HG03520 (cell line): ENCODE measurements at regions not wholly inside any gene's neighbourhood (a gene's known extent, or its start where the extent isn't known, plus 50 kb on each side); places are given as distances from the start of the nearest gene placed in this dataset.
"Not testable (repeated sequence)": the region's sequence is repeated elsewhere in the genome, so short reads cannot be mapped to it uniquely, and the experiment has no call there.

ENCODE experiments used
- ATAC-seq: cut with Tn5 transposase; IDR thresholded peaks from one replicate; pipeline ENCODE4 v1.9.1; 2021; ENCODE audit warnings: mild to moderate bottlenecking, moderate library complexity; ENCODE audit not compliant: unreplicated experiment

DNA sequence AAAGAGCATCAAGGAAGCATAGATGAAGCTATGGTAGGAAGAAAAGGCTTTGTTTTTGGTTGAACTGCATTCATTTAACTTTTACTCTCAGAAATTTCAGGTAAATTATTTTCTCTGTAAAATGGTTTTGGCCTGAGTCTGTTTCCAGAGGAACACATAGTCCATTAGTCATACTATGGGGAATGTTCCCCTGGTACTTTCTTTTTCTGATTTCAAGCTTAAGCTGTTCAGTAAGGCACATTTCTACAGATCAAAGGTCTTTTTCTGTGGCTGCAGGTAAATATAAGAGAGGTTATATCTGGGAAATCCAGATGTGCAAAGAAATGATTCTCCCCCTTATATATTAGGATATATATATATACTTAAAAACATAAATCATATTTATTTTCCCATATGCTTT is 1744.4 kb upstream of the ADGRL3 start:
- no peak for ATAC-seq

DNA sequence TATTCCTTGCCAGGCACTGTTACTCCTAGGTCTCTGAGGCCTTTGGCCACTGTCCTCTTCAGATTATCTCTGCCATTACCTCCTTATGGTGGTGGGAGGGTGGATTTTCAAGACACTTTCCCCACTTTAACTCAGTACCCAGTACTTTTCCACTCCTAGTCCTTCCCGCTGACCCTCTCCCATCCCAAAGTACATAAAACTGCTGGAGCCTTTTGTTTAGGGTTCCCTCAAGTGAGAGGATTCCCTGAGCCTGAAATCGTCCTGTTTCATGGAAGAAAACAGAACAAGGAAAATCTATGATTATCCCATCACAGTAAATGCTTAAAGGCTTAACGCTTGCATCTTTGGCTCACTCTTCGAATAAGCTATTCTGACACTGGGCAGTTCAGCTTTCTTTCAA is 1742.5 kb upstream of the ADGRL3 start:
- ATAC-seq, result no peak

DNA sequence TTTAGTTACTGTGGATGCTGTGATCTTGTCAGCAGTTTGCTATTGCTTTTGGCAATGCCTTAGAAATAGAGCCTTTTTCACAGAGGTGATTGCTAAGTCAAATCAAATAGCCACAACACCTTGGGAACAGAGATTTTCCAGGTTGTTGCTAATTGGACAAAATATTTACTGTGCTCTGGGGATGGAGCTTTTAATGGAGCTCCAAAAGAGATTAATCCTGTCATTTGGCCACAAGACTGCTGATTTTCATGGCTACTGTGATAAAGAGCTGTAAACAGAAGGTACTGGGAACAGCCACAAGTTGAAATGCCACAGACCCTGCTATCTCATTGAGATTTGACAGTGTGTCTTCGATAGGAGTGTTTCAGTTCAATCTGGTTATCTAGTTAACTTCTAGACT is 1715.2 kb upstream of the ADGRL3 start:
- no peak for ATAC-seq

DNA sequence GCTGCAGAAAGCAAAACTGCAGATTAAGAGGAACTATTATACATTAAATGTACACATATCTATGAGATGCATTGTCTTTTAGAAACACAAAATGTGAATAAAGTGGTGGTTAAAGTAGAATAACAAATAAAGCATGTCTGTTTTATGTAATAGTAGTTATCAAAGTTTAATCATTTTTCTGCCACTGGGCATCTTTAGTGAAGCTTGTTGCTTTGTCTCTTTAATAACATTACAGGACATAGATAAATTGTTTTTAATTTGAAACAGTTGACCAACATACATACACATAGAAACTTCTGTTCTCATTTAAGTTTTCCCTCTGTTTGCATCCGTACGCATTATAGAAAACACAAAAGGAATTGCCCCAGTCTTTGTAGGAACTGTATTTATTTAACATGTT is 1700.0 kb upstream of the ADGRL3 start:
- ATAC-seq, result no peak

DNA sequence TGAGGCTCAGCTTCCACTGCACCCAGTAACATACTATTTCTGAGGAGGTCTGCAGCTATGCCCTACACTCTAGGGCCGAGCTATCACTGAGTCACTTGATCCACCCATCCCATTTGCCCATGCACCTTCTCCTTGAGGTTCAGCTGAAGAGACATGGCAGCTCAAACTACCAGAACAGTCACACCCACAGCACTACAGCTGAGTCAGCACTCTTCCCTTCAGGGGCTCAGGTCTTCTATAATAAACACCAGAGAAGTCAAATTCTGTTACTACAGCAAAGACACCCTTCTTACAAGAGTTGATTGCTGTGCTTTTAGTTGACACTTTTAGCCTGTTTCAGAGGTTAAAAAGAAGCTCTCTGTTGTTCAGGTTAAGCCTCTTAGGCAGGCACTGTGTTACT is 1696.4 kb upstream of the ADGRL3 start:
- no peak for ATAC-seq

DNA sequence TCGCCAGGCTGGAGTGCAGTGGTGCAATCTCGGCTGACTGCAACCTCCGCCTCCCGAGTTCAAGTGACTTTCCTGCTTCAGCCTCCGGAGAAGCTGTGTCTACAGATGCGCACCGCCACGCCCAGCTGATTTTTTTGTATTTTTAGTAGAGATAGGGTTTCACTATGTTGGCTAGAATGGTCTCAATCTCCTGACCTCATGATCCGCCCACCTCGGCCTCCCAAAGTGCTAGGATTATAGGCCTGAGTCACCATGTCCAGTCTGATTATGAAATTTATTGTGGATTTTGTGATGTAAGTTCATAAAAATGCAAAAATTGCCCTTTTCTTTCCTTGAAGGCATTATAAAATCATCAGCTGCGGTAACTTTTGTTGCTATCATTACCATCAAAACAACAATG is 1688.3 kb upstream of the ADGRL3 start:
- ATAC-seq, result not testable (repeated sequence)

DNA sequence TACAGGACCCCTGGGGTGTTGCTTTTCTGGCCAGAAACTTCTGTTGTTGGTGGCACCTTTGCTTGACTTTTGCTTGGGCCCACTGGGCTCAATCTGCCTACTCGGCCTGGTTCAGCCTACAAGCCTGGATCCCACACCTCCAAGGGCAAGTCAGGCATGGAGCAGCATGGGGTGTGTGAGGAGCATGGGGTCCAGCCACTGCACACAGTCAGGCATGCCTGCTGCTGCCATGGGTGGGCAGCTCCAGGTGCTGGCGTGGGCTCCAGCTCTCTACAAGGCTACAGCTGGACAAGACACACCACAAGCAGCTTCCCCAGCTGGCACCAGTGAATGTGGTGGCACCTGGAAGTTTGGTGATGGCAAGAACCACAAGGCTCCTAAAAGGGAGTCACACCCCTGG is 1683.1 kb upstream of the ADGRL3 start:
- no peak for ATAC-seq

DNA sequence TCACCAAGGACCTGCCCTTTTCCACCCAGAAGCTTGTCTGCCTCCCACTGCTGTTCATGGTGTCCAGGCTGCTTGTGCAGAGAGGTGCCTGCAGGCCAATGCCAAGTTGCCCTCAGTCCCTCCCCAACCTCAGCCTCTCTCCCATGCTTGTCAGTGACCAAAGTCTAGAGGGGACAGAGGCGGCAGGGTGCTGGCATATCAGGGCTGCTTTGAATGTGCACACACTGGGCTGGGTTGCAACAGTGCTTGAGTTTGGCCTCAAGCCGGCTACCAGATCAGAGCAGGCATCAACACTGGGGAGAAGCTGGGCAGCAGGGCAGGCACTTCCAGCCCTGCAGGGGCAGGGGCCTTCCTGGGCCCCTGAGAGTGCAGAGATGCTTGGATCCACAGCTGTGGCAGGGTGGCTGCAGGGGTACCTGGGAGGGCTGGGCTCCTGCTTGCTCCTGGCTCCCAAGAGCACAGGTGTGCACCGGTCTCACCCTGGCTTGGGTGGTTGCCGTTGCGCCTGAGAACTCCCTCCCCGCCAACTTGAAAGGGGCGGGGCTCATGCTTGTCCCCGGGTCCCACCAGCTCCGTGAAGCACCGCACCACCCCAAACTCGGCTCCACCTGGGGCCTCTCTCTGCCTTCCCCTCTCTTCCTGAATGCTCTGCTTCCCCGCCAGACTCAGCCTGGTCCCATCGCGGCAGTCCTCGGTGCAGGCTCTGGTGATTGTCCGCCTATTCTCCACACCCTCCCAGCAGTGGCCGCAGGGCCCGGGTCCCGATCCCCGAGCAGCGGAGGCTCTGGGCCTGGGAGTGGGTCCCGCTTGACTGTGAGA is 1681.9 kb upstream of the ADGRL3 start:
- no peak for ATAC-seq

DNA sequence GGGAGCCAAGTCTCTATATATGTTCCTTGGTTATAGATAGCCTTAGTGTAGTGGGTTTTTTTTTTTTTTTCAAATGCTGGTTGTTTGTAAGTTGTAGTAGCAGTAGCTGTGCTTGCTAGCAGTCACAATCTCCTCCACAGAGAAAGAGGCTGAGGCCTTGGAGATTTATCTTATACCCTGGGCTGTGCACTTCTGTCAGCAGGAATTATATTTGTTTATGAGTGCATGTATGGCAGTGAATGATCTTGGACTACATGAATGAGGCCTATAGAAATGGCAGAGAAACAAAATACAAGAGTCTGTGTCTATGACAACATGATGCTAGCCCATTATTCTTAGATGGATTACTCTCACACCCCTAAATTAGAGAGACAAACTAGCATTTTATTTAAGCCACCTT is 1674.2 kb upstream of the ADGRL3 start:
- no peak for ATAC-seq

DNA sequence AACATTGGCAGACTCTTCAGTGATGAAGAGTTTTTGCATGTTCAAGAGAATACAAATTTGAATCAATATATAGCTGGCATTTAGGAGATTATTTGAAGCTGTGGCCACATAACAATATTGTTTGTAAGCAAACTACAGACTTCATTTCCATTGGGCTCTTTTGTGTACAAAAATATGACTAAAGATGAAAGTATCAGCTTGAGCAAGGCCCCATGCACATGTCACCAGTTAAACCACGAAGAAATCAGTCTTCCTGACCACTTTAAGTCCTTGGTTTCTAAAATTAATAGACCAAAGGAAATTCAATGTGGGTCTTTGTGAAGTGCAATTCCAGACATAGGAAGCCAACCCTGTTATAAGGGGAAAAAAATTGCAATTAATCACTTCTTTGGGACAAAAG is 1664.6 kb upstream of the ADGRL3 start:
- ATAC-seq, result no peak

DNA sequence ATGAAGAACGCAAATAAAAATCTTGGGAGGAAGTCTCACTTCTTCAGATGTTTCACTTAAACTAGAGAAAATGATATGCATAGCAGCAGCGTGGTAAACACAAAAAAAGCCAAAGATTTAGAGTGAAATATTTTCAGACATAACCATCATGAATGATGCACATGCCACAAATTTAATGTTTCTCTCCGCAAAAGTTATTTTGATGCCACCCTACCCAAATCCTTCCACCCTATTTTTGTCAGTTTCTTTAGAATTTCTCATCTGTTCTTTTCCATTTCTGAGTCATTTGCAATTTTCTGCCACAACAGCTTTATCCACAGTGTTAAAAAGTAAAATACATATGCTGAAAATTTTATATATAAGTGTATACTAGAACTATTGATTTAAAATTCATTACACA is 1663.7 kb upstream of the ADGRL3 start:
- no peak for ATAC-seq

DNA sequence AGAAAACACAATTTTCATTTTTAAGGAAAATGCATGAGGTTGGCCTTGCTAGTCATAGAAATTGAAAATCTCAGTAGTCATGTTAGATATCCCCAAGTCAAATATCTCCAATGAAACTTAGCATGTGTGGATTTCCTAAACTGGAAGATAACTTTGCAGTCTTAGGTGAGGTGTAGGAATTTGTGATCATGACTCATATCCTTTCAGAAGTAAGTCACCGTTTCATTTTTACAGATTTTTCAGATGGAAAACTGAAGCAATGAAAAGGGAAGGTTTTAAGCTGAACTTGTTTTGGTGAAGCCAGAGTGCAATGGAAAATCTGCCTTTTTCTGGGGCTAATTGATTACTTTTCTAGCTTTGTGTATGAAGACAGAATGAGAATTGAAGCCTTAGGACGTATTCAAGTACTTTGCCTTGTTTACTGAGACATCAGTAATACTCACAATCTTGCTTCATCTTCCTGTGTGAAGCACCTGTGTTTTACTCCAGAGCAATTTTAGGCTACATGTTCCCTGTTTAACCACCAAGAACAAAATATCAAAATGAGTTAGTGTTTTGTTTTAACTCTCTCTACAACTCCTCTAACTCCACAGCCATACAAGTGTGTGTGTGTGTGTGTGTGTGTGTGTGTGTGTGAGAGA is 1662.8 kb upstream of the ADGRL3 start:
- ATAC-seq, result no peak

DNA sequence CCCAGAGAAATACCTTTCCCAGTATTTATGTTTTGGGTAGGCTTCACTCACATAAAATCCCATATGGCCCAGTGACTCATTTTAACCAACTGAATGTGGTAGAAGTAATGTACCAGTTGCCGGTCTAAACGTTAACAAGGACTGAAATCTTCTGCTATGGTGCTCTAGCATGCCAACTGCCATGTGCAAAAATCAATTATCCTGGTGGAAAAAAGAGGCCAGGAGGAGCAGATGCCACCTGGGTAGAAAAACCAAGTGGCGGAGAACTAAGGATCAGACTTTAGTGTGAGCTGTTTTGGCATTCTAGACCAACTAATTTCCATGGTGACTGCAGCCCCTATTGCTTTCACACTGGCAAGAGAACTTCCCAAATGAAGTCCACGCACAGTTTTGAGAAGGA is 1660.7 kb upstream of the ADGRL3 start:
- ATAC-seq, result no peak

DNA sequence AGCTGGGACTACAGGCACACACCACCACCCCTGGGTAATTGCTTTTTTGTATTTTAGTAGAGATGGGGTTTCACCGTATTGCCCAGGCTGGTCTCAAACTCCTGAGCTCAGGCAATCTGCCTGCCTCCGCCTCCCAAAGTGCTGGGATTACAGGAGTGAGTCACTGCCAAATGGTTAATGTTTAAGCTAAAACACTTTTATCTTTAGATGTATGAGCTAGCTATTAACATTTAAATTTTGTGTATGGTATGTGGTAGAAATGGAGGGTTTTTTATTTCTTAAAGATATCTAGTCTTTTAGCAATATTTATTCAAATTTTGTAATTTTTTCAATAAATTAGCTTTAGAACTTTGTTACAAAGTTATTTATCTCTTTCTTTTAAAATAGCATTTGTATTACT is 1659.8 kb upstream of the ADGRL3 start:
- ATAC-seq, result no peak

DNA sequence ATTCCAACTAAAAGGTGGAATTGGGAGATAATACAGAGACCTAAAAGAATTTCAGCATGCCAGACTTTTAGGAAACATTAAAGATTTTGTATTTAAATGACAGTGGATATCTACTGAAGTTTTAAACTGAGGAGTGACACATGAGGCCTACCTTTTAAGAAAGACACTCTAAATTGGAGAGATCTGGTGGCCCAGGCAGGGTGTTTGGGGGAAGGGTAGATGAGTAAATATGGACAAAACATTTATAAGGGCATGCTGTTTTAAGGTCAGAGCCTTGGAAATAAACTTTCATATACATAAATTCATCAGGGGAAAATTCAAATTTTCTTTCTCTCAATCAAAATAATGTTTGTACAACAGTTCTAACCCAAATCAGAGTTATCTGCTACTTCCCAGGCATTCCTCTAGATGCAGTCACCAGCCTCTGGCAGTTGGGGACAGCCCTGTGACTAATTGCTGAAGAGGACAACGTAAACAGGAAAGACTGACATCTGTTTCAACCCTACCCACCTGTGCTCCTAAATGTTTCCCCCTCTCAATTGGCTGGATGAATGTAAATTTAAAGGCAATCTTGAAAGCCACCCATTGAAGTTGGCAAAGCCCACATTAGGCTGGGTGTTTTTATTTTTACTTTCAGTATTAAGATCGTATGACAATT is 1646.9 kb upstream of the ADGRL3 start:
- peak; percentile 38 for ATAC-seq

DNA sequence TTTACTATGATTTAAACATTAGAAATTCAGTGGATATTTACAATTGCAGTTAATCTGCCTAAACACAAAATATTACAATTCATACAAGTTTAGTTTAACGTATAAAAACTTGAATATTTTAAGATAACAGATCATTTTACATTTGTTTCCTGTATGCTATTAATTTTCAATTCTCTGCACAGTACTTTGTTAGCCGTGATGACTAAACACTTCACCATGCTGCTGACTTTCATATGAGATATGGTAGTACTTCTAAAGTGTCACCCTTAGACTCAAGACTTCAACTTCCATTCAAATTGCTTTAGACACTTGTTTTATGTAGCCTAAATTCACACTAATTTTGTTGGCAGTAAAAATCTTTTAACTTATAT is 1646.4 kb upstream of the ADGRL3 start:
- no peak for ATAC-seq

DNA sequence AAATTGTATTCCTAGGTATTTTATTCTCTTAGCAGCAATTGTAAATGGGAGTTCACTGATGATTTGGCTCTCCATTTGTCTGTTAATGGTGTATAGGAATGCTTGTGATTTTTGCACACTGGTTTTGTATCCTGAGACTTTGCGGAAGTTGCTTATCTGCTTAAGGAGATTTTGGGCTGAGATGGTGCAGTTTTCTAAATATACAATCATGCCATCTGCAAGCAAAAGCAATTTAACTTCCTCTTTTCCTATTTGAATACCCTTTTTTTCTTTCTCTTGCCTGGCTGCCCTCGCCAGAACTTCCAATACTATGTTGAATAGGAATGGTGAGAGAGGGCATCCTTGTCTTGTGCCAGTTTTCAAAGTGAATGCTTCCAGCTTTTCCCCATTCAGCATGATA is 1643.9 kb upstream of the ADGRL3 start:
- ATAC-seq, result not testable (repeated sequence)

DNA sequence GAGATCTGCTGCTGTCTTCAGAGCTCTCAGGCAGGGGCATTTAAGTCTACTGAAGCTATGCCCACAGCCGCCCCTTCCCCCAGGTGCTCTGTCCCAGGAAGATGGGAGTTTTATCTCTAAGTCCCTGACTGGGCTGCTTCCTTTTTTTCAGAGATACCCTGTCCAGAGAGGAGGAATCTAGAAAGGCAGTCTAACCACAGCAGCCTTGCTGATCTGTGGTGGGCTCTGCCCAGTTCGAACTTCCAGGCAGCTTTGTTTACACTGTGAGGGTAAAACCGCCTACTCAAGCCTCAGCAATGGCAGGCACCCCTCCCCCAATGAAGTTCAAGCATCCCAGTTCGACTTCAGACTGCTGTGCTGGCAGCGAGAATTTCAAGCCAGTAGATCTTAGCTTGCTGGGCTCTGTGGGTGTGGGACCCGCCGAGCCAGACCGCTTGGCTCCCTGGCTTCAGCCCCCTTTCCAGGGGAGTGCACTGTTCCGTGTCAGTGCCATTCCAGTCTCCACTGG is 1639.9 kb upstream of the ADGRL3 start:
- ATAC-seq, result not testable (repeated sequence)

DNA sequence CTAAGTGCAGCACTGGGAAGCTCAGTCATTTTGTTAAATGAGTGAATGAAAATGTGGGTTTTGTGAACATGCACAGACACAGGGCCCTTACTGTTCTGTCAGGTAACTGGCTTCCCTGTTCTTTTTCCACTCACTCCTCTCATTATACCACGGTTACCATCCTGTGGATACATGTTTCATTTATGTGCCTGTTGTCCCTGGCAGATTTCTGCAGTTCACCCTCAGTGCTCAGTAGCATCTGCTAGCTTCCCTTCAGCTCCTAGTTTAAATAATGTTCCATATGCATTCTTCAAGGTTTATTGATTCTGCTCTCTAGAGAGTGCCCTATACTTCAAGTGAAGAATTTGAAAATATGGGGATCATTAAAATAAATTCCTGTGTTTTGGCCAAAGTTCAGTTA is 1634.3 kb upstream of the ADGRL3 start:
- ATAC-seq, result no peak

DNA sequence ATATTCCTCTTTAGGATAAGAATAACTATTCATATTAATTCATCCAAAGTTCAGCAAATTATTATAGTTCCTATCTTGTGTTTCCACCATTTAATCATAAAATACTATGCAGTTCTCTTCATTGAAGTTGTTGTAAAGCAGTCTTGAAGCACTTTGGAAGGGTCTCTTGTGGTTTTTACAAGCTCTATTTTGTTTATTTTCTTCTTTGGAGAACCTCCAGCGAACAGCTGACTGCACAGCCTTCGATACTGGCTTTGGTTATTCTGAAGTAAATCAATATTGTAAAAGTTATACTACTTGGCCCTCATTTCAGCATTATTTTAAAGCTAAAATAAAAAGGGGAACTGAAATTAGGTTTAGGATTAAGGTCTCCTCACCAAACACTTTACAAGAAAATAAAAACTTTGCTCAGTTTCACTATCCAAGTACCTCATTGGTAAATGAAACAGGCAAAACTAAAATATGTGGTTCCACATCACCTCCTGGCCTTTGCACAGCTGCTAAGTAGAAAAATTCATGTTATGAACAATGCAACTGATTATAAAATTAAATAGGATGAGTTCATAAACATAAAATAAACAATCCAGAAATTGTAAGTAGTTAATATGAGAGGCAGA is 1629.2 kb upstream of the ADGRL3 start:
- no peak for ATAC-seq

DNA sequence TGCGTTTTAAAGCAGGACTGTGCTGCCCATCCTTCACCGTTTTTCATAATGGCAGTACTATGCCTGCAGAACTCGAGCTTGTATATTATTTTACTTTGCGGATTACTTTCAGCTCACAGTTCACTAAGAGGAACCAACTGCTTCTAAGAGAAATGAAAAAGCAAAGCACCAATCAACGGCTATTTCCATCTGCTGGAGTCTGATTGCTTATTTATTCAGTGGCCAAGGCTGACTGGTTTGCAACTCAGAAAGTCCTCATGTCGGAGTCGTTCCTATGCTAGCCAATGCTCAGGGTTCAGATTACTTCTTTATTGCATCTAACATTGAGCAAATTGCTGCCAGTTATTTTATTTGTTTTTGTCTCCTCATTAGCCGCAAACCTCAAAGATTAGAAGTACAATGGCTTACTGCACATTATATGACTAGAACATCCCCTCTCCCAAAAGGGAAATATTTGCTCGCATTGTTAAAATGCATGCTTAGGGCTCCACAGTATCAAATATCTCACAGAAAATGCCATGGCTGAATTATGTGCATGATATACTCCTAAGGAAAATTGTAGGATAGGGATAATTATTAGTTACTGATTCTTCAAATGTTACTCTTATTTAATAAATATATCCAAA is 1628.2 kb upstream of the ADGRL3 start:
- no peak for ATAC-seq
